ENCODE measurements at regions not wholly inside any gene's neighbourhood (a gene's known extent, or its start where the extent isn't known, plus 50 kb on each side); places are given as distances from the start of the nearest gene placed in this dataset.

DNA sequence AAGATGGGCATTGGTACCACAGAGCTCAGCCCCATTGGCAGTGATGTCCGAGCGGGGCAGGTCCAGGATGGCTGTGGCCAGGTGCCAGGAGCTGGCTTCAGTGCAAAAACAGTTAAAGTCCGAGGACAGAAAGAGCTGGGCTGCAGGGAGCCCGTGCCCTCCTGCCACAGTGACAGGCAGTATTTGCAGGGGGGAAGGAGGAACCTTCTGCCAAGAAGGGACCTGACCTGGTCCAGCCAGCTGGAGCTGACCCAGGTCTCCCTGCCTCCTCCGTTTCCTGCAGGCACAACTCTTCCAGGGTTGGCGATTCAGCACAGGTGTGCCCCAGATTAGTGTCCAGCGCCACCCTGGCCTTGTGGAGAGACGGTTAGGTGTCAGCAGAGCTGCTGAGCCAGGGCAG, 199.0 kb downstream of the ENGASE start:
- no peak for DNase-seq

DNA sequence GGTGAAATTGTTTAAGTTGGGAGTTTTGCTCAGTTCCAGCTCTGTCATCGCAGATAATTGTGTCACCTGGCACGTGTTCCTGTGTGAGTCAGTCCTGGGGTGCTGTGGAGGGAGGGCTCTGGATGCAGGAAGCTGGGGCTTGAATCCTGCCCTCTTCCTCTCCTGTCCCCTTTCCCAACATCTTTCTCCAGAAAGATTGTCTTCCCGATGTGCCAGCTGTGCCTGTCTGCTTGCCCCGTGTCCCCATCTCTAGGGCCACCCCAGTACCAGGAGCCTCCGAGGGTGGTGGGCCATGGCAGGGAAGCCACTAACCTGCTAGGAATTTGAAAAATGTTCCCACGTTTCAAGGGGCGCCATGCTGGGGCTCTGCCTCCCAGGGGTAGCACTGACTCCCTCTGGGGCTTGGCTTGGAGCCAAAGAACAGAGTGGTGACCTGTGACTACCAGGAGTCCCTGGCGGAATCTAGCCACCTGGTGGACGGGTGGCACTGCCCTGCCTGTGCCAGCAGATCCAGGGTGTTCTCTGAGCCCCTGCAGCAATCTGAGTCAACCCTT, 198.1 kb downstream of the ENGASE start:
- peak; percentile 10 for DNase-seq

DNA sequence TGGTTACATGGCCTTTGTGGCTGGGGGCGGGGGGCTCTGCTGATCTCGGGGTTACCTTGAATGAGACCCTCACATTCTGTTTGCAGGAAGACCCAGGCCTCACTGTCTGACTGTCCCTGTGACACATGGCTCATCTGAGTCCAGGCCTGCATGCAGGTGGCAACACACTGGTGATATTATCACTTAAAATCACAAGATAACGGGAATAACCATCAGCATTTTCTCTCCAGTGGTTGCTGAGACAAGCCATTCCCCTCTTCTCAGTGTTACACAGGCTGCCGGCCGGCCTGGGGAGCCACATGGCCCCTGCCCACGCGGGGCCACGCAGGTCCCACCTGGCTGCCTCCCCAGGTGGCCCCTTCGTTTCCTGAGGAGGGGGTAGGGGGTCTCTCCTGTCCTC, 197.6 kb downstream of the ENGASE start:
- no peak for DNase-seq

DNA sequence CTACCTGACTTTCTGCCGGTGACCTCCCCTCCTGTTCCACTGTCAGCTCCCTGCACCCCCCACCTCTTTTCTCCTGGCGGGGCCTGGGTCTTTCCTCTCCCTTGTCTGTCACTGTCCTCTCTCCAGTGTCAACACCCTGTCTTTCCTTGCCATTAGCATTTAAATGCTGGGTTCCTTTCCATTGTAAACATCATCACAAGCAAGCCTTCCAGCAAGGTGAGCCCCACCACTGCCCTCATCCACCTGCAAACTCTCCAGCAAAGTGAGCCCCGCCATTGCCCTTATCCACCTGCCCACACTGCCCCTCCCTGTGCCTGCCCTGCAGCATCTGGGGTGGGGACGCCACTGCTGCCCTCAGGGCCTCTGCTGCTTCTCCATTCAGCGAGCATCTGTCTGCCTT, 195.0 kb downstream of the ENGASE start:
- no peak for DNase-seq

DNA sequence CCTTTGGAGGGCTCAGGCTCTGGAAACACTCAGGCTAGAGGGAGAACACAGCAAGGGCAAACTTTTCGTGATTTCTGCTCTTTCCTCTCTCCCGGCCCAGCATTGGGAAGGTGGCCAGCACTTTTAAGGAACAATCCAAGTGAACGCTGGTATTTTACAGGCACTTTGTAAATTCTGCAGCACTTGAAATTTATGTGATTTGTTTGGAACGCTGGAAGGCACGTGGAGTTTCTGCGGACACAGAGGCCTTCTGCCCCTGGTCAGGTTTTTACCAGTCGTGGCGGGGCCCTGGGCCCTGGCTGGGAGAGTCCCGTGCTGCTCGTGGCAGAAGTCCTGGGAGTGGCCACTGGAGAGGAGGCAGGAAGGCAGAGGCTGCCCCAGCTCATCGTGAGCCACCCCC, 188.6 kb downstream of the ENGASE start:
- no peak for DNase-seq

DNA sequence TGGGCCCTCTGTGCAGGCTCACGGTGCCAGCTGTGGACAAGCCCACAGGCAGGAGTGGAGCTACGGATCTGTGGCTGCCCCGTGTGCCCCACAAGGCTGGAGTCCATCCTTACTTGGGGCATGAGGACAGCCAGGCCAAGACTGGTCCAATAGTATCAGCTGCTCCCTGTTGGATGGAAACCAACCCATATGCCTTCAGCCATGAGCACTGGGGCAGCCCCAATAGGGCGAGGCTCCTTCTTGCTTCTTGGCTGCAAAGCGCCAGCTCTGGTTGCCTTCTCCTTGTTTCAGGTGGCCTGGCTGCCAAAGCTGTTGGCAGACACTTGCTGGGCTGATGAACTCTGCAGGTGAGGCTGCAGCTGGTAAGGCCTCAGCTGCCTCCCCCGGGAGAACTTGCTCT, 188.0 kb downstream of the ENGASE start:
- no peak for DNase-seq

DNA sequence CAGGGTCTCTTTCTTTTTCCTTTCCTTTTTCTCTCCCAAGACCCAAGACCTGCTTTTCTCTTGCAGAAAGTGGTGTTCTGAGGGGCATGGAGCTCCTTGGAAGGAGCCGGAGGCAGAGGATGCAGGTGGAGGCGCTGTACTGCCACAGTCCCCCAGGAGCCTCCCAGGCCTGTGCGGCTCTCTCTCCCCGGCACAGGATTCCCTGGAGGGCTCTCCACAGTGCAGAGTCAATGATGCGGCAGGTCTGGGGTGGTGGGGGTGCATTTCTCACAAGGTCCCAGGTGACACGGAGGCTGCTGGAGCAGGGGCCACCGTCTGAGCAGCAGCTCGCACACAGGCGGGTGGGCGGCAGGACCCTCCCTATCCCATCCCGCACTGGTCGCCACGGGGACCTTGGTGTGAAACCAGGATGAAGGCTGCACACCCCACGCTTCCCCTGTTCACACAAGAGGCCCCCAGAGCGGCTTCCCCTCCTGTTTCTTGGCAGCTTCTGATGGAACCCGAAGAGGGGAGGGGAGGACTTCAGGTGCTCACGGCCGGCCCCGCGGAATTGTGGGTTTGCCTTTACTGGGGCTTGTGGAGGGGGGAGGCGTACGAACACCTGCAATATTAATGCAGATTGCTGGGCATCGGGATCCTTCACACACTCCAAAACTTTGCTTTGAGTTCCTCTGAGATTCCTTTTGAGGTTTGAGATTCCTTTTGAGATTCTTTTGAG, 186.9 kb downstream of the ENGASE start:
- DNase-seq = no peak

DNA sequence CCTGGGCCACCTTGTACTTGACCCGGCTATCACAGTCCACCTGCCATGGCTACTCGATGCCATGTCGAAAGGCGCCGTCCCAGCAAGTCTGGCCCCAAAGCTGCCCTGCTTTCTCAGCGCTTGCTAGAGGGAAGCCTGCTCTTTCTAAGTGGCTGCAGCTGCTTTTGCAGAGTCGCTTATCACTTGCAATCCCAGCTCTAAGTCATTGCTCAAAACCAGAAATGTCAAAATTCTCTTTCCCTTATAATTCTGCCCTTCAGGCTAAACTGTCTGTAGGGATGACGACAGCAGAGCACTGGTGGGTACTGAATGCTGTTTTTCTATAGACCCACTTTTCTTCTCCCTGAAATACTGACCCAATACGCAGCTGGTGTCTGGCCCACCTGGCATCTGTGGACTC, 184.2 kb downstream of the ENGASE start:
- no peak for DNase-seq

DNA sequence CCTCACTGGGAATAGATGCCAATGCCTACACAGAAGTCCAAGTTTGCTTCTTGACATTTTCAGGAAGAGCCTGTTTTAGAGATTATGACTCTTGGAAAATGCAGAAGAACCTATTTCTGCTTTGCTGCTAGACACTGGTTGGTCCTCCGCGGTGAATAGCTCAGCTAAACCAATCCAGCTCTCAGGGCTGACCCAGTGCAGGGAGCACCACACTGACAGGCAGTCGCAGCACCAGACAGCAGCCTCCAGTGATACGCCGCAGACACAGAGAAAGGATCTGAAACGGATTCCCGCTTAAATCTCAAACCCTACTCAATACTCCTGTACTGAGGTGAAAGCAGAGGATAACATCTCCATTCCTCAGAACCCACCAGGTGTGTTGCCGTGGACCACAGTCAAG, 183.4 kb downstream of the ENGASE start:
- no peak for DNase-seq

DNA sequence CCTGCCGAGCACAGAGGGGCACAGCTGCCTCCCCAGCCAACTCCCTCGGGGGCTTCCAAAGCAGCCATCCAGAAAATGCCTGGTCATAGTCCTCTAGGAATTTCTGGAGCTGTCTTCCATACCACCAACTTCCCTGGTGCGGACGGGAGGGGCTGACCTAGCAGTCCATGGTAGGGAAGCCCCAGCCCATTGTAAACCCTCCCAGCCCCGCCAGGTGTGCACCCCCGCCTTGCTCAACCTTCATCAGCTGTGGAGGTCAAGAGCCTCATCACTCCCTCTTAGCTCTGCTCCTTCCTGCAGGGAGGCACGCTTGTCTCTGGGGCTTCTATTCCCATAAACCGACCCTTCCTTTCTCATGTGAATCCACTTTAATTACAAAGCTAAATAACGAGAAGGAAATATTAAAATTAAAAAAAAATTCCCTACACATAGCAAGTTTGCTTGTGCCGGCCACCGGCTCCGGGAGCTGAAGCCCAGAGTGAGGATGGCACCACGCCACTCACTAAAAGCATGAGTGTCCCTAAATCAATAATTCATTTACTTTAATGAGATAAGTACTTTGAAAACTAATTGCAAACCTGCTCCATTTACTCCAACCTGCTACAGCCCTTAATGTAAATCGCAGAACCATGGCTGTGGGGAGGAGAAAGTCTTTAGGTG, 181.4 kb downstream of the ENGASE start:
- no peak for DNase-seq

DNA sequence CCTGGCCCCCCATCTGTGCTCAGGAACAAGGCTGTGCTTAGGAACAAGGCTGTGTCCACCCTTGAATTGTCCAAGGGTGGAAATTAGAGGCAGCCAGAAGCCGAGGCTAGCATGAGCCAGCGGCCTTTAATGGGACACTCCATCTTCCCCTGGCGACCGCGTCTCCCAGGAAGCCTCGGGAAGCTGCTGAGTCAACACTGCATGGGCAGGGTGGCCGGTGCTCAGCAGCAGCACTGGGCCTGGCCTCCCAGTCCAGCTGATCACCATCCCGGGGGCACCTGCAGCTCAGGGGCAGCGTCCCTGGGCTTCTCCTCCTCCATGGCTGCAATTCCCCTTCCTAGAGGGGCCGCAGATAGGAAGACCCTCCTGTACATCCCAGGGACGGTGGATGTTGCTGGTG, 180.8 kb downstream of the ENGASE start:
- DNase-seq = no peak

DNA sequence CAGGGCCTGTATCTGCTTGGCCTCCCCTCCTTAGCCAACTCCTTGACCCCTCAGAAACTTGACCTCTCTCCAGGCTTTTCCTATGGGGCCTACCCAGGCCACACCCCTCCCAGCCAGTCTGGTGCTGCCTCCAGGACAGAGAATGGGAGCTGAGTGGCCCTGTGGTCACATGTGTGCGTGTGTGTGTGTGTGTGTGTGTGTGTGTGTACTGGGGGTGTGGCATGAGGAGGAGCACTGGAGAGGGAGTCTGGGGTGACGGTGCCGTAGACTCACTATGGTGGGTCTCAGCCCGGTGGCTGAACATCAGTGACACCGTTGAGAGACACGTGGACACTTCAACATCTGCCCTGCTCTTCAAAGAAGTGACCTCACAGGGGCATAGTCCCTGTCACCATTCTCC, 180.4 kb downstream of the ENGASE start:
- no peak for DNase-seq

DNA sequence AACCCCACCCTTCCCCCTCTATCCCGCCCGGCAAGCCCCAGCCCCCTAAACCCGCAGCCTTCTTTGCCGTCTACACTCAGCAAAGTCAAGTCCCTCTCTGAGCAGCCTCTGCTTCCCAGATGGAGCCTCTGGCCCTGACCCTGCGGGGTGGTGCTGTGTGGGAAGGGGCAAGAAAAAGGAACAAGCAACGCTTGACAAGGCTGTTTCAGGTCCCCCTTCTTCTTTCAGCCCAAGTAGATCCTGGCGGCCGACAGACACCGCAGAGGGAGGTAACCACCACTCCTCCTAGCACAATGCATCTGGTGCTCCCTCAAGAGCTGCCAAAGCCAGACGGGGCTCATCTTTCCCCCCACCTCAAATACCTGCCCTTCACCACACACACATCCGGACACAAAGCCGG, 178.3 kb downstream of the ENGASE start:
- no peak for DNase-seq

DNA sequence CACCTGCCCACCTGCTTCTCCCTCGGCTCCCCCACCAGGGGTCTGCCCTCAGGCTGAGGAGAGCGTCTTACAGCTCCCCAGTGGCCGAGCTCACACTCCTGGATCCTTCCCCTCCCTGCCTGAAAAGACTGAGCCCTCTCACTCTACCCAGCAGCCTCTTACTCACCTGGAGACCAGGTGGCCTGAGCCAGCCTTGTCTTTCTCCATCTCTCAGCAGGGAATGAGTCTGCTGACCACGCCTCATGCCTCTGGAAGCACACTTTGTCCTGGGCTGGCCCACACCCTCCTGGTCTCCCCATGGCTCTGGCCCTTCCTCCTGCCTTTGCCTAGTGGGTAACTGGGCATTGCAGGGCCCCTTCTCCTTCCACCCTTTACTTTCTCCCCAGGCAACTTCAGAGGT, 177.2 kb downstream of the ENGASE start:
- DNase-seq = no peak

DNA sequence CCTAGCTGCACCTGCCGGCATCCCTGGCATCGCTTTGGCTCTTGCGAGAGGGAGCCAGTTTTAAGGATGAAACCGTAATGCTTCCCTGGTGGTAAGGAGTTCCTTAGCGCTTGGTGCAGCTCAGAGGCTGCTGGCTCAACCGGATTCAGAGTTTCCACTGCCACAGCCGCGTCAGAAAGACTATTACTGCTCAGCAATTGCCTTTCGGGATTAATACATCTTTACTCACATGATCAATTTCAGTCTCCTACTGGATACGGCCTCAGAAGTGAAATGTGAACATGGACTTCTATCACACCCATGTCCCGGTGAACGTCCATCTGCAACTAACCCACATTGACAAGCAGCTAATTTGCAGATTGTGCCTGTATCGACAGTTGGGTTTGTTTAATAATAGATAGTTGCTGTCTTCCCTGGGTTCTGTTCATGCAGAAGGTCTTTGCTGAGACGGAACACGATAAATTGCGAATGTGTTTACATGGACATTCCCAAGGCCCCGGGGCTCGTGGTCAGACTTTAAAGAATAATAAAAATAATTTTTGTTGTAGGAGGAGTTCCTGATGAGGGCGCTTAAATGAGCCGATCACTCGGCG, 175.4 kb downstream of the ENGASE start:
- no peak for DNase-seq

DNA sequence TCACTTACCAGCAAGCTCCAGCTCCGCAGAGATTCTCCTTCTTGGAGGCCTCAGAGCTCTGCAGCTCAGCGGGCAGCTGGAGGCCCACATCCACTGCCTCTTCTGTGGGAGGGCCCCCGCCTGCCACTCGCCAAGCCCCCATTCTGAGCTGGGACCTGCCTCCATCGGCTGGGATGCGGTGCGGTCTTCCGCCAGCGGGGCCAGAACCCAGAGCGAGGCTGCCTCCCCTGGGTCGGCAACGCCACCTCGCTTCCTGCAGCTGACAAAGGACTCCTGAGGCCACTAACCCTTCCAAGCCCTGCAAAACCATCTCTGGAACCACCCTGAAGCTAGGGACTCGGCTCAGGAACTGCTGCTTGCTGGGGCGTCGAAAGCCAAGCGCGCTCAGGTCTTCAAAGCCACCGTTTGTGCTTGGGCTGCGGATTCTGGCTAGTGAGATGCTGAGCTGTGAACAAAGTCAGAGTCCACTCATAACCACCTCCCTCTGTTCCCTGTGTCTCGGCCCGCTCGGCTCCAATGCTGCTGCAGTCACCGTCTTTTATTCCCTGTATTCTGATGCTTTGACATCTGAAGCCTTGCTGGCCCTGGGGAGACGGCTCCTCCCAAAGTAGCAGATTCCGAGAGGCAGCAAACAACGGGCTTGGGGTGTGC, 174.3 kb downstream of the ENGASE start:
- no peak for DNase-seq

DNA sequence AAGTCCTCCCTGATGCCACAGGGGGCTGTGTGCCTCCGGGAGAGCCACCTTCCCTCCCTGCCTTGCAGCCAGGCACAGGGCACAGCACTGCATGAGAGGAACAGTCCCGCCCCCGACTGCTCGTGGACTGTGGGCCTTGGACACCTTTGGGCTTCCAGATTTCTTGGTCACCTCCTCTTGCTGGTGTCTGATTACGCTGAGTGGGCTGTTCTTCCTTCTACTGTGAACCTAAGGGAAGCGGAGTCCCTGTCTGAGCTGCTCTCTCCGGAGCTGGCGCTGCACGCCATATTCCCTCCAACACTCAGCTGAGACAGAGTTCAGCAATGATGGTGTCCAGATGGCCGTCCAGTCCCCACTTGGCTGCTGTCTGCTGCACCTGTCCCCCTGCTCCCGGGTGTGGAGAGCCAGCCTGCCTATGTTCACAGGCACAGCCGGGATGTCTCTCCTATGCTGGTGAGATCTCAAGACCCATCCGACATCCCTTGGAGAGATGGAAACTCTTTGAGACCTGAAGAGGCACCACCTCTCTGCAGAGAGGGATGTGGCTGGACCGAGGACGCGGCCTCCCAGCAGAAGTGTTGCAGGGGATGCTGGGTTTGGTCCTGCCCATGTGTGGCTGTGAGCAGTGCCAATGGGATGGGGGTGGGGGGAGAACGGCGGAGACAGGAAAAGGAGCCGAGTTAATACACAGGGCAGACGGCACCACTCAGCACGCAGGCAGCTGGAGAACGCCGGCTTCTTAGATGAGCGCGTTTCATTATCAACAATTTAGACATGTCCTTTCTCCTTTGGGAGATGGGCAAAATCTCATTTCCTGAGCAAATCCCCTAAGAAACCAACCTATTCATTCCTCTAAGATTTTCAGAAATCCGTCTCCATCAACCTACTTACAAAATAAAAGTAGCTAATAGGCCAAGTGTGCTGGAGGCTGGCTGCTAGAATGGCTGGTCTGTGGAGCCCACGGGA, 171.9 kb downstream of the ENGASE start:
- no peak for DNase-seq

DNA sequence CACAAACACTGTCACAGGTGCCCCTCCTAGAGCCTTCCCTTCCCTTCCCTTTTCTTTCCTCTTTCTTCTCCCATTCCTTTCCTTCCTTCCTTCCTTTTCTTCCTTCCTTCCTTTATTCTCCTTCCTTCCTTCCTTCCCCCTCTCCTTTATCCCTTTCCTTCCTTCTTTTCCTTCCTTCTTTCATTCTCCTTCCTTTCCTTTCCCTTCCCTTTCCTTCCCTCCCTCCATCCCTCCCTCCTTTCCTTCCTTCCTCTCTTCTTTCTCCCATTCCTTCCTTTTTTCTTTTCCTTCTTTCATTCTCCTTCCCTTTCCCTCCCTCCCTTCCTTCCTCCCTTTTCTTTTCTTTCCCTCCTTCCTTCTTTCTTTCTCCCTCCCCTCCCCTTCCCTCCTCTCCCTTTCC, 170.0 kb downstream of the ENGASE start:
- no peak for DNase-seq

DNA sequence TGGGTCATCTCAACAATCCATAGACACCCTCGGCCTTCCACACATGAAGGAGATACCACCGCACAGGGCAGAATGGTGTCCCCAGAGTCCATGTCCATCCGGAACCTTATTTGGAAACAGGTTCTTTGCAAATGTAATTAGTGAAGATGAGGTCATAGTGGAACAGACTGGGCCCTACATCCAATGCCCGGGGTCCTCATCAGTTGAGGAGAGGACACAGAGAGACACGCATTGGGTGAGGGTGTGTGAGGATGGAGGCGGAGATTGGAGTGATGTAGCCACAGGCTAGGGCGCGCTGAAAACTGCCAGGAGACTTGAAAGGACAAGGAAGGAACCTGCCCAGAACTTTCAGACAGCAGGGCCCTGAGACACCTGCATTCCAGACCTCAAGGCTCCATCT, 169.4 kb downstream of the ENGASE start:
- DNase-seq = no peak

DNA sequence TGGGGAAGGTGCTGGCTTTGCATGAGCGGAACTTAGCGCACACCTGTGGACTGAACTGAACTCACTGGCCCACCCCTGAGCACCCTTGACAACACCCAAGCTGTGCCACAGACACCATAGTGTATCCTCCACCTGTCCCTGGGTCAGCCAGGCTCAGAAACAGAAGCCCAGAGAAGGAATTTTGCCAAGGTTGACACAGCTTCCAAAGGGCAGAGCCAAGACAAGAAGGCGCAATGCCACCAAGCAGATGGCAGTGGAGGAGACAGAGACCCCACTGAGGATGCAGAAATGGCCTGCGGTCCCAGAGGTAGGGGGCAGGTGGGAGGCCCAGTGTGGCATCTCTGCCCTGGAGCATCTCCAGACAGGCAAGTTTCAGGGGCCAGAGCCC, 169.0 kb downstream of the ENGASE start:
- DNase-seq = no peak

DNA sequence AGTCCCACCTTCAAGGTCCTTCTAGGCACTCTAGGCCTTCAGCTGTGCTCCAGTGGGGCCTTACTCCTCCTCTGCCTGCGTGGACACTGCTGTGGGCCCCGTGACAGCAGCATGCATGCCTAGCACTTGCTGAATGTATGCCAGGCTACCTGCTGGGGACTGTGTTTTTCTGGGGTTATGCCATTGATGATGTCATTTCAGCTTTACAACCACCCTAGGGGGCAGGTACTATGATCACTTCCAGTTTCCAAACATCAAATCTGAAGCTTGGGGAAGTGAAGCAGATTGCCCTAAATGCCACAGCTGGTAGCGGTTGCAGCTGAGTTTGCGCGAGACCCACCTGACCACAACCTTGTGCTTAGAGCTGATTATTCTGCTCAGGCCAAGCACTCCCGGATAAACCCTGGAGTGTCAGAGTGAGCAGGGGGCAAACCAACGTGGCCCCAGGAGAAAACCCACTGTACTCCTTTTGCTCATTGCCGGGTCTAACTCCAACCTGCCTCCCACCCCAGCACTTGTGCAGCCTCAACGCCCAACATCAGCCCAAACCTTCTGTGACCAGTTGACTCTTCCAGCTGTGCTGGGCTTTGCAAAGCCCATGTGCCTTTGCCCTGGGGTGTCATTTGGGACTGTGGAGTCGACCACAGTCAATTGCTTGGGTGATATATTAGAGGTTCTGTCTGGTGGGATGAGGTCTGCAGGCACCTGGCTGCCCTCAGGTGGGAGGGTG, 168.4 kb downstream of the ENGASE start:
- no peak for DNase-seq

DNA sequence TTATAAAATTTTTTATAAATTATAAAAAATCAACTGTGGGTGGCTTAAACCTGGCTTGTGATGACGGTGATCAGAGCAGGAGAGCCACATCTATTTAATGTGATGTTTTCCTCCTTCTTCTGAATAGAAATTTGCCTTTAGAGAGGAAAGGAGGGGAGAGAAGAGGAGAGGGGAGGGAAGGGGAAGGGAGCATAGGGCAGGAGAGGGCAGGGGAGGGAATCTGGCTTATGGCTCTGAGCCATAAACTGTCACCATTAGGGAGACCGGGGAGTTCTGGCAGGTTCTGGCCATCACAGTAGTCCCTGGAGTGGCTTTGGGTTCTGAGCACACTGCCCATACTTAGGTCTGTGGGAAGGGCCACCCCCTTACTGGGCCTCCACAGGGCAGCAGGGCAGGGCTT, 167.8 kb downstream of the ENGASE start:
- DNase-seq = no peak
